ENCODE measurements at regions not wholly inside any gene's neighbourhood (a gene's known extent, or its start where the extent isn't known, plus 50 kb on each side); places are given as distances from the start of the nearest gene placed in this dataset.

DNA sequence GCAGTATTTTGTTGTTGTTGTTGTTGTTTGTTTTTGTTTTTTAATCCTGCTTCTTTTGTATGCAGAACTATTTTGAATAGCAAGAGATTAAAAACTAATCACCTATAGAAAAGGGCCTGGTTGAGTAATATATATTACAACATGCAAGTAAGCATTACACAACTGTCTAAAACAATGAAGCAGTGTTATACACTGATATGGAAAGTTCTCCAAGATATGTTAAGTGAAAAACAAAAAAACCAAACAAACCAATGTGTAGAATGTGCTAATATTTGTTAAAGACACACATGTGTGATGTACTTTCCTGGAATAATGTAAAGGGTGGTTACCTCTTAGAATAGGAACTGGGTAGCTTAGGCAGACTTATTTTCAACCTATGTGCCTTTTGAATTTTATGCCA is 117.4 kb downstream of the ZNF365 start:
- Histone ChIP-seq H3K27ac (no peak overlapping the region), H3K4me1 (no peaks in the 10 kb centered on the region), H3K9me3 (no peaks in the 10 kb centered on the region), H3K27me3 (no peaks in the 10 kb centered on the region), H3K36me3 (no peaks in the 10 kb centered on the region), H3K4me3 (no peak overlapping the region)
- intact Hi-C loops (cut with DNase I; ENCODE audit: low total_unique reads) (no loop called here), in situ Hi-C loops (cut with MboI; ENCODE audit: low sequenced_read_pairs in 4 of 4) (no loop called here)
- ATAC-seq (no peak), DNase-seq (no peak)
- no peak for TF ChIP-seq POLR2A (IDR thresholded peaks at IDR 0.05)
- TF ChIP-seq, protein P1, sequence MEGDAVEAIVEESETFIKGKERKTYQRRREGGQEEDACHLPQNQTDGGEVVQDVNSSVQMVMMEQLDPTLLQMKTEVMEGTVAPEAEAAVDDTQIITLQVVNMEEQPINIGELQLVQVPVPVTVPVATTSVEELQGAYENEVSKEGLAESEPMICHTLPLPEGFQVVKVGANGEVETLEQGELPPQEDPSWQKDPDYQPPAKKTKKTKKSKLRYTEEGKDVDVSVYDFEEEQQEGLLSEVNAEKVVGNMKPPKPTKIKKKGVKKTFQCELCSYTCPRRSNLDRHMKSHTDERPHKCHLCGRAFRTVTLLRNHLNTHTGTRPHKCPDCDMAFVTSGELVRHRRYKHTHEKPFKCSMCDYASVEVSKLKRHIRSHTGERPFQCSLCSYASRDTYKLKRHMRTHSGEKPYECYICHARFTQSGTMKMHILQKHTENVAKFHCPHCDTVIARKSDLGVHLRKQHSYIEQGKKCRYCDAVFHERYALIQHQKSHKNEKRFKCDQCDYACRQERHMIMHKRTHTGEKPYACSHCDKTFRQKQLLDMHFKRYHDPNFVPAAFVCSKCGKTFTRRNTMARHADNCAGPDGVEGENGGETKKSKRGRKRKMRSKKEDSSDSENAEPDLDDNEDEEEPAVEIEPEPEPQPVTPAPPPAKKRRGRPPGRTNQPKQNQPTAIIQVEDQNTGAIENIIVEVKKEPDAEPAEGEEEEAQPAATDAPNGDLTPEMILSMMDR (IDR thresholded peaks at IDR 0.05 in 4 of 5, conservative IDR thresholded peaks at IDR 0.05 in 1 of 5) = no peak

DNA sequence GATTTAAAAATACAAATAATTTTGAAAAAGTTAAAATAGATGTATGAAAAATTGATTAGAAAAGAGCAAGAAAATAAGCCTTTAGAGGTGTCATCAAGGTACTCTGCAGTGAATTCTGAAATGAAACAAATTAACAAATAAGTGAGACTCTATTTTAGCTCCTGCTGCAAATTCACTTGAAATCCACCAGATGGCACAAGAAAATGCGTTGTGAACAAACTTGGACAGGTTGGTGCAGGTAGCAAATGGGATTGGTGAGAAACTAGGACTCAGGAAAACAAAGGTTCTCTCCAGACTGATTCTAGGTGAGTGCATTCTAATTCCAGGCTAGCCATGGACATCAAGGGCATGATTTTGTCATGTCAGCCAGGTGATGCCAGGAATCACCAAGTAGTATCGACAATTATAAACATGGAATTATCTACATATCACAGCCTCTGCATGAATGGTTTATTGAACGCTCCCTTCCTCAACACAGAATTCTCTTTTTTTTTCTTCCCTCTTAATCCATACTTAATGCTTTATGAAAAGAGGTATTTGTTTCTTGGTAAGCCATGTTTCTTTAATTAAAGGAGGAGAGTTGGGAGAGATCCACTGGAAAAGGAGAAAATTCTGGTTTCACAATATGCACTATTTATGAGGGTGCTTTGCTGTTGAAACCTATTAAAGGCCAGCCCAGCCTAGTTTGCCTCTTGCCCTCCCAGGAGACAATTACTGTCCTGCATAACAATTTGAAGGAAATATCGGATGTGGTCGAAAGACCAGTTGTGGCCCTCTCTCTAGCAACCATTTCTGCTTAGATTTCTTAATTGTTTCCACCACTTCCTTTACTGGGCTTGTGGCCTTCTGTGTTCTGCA is 118.1 kb downstream of the ZNF365 start:
- TF ChIP-seq, protein P1 (IDR thresholded peaks at IDR 0.05 in 4 of 5, conservative IDR thresholded peaks at IDR 0.05 in 1 of 5) = no peak
- no peak for TF ChIP-seq POLR2A (IDR thresholded peaks at IDR 0.05)
- ATAC-seq (peak in 1 of 2 donors; percentile 42), DNase-seq (no peak)
- Histone ChIP-seq H3K36me3 (no peaks in the 10 kb centered on the region), H3K27me3 (peaks cover 0 to 4% (median 0%) of the 10 kb centered on the region in 3 donors), H3K4me1 (no peaks in the 10 kb centered on the region), H3K4me3 (no peak overlapping the region), H3K9me3 (no peaks in the 10 kb centered on the region), H3K27ac (no peak overlapping the region)
- intact Hi-C loops (cut with DNase I; ENCODE audit: low total_unique reads) = no loop called here
- in situ Hi-C loops (cut with MboI; ENCODE audit: low sequenced_read_pairs in 4 of 4) = no loop called here

DNA sequence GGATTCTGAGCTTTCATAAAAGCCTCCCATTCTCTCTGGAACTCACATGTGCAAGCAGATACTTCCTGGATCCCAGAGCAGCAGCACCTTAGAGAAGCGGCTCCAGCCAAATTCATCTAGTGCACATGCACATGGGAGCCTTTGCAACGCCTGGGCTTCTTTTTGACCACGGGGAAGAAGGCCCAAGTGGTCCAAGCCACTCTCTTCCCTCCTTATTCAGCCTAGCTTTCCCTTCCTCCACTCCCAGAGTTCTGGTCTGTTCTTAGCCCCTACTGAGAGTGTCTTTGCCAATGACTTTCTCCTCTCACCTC is 118.7 kb downstream of the ZNF365 start:
- no peak for ATAC-seq

DNA sequence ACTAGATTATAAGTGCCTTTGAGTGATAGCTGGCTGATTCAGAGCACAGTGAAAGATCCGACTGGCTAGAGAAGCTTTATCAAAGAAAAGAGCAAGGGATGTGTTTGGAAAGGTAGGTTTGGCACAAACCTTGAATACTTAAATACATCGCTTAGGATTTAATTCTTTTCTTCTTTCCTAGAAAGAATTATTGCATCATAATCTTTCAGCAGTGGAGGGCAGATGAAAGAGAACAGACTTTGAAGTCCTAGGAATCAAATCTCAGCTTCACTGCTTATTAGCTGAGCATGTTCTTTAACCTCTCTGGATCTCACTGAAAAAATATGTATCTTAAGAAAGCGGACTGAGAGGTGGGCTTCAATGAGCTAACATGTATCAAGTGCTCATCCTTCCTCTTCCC is 122.8 kb downstream of the ZNF365 start:
- no peaks in the 10 kb centered on the region for H3K9me3 ChIP-seq
- TF ChIP-seq, protein P1 (IDR thresholded peaks at IDR 0.05 in 4 of 5, conservative IDR thresholded peaks at IDR 0.05 in 1 of 5) = no peak
- no peak for TF ChIP-seq POLR2A (IDR thresholded peaks at IDR 0.05)
- no peaks in the 10 kb centered on the region for H3K4me1 ChIP-seq
- DNase-seq = no peak
- intact Hi-C loops (cut with DNase I; ENCODE audit: low total_unique reads) (no loop called here), in situ Hi-C loops (cut with MboI; ENCODE audit: low sequenced_read_pairs in 4 of 4) (no loop called here)
- peaks cover 0 to 6% (median 3%) of the 10 kb centered on the region in 3 donors for H3K27me3 ChIP-seq
- no peak for ATAC-seq
- H3K4me3 ChIP-seq = no peak overlapping the region
- H3K27ac ChIP-seq = no peak overlapping the region
- H3K36me3 ChIP-seq = no peaks in the 10 kb centered on the region

More for the DNA sequence above, 118.7 kb downstream of the ZNF365 start:
- H3K36me3 ChIP-seq = no peaks in the 10 kb centered on the region
- DNase-seq = no peak
- no peak for TF ChIP-seq POLR2A (IDR thresholded peaks at IDR 0.05)
- TF ChIP-seq, protein P1 (IDR thresholded peaks at IDR 0.05 in 4 of 5, conservative IDR thresholded peaks at IDR 0.05 in 1 of 5) = no peak
- in situ Hi-C loops (cut with MboI; ENCODE audit: low sequenced_read_pairs in 4 of 4) (no loop called here), intact Hi-C loops (cut with DNase I; ENCODE audit: low total_unique reads) (no loop called here)
- H3K27ac ChIP-seq = no peak overlapping the region
- no peaks in the 10 kb centered on the region for H3K9me3 ChIP-seq
- no peaks in the 10 kb centered on the region for H3K4me1 ChIP-seq
- peaks cover 0 to 6% (median 3%) of the 10 kb centered on the region in 3 donors for H3K27me3 ChIP-seq
- no peak overlapping the region for H3K4me3 ChIP-seq

Data from gastrocnemius medialis (tissue), 4 donors.